ENCODE measurements at regions not wholly inside any gene's neighbourhood (a gene's known extent, or its start where the extent isn't known, plus 50 kb on each side); places are given as distances from the start of the nearest gene placed in this dataset.
A peak's percentile ranks its signal among the peaks of the same experiment; 100 is the strongest.

- H3K4me3 ChIP-seq (ENCODE audit: low read length in 3 of 3): no peak overlapping the region
Observed at GRCh38 chr2:145066856-145067548, 547.1 kb upstream of the ZEB2 start.

GRCh38 chr2:145066151-145066661 is 546.3 kb upstream of the ZEB2 start:
- Histone ChIP-seq H3K9me3 (ENCODE audit: control insufficient read depth in 3 of 3, low read length in 3 of 3) (peaks cover 0 to 2% (median 0%) of the 10 kb centered on the region in 3 donors), H3K27ac (ENCODE audit: low read depth, low read length) (peak overlapping the region; percentile 79), H3K27me3 (ENCODE audit: control insufficient read depth in 3 of 3, insufficient read depth in 3 of 3, low read length in 3 of 3) (no peaks in the 10 kb centered on the region), H3K4me1 (ENCODE audit: control insufficient read depth in 3 of 3, insufficient read depth in 3 of 3, low read length in 3 of 3) (no peaks in the 10 kb centered on the region), H3K4me3 (ENCODE audit: low read length in 3 of 3) (no peak overlapping the region), H3K36me3 (ENCODE audit: control insufficient read depth in 3 of 3, insufficient read depth in 3 of 3, low read length in 3 of 3) (no peaks in the 10 kb centered on the region), H3K9ac (ENCODE audit: low read depth in 1 of 3, low read length in 3 of 3) (peak overlapping the region in 2 of 3 donors; percentile 20 to 45)

More at GRCh38 chr2:145066856-145067548, 547.1 kb upstream of the ZEB2 start:
- H3K27me3 ChIP-seq (ENCODE audit: control insufficient read depth in 3 of 3, insufficient read depth in 3 of 3, low read length in 3 of 3): no peaks in the 10 kb centered on the region
- H3K27ac ChIP-seq (ENCODE audit: low read depth, low read length): peak overlapping the region; percentile 79
- H3K36me3 ChIP-seq (ENCODE audit: control insufficient read depth in 3 of 3, insufficient read depth in 3 of 3, low read length in 3 of 3): no peaks in the 10 kb centered on the region
- H3K4me1 ChIP-seq (ENCODE audit: control insufficient read depth in 3 of 3, insufficient read depth in 3 of 3, low read length in 3 of 3): no peaks in the 10 kb centered on the region
- peaks cover 0 to 2% (median 0%) of the 10 kb centered on the region in 3 donors for H3K9me3 ChIP-seq (ENCODE audit: control insufficient read depth in 3 of 3, low read length in 3 of 3)
- H3K9ac ChIP-seq (ENCODE audit: low read depth in 1 of 3, low read length in 3 of 3): peak overlapping the region in 2 of 3 donors; percentile 20 to 45

- Histone ChIP-seq H3K27ac (ENCODE audit: low read depth, low read length) (peak overlapping the region; percentile 79), H3K36me3 (ENCODE audit: control insufficient read depth in 3 of 3, insufficient read depth in 3 of 3, low read length in 3 of 3) (no peaks in the 10 kb centered on the region), H3K4me3 (ENCODE audit: low read length in 3 of 3) (no peak overlapping the region), H3K9me3 (ENCODE audit: control insufficient read depth in 3 of 3, low read length in 3 of 3) (peaks cover 0 to 2% (median 0%) of the 10 kb centered on the region in 3 donors), H3K9ac (ENCODE audit: low read depth in 1 of 3, low read length in 3 of 3) (no peak overlapping the region), H3K4me1 (ENCODE audit: control insufficient read depth in 3 of 3, insufficient read depth in 3 of 3, low read length in 3 of 3) (no peaks in the 10 kb centered on the region), H3K27me3 (ENCODE audit: control insufficient read depth in 3 of 3, insufficient read depth in 3 of 3, low read length in 3 of 3) (no peaks in the 10 kb centered on the region)
Observed at GRCh38 chr2:145065342-145065741, 545.4 kb upstream of the ZEB2 start.

GRCh38 chr2:145064511-145064910 is 544.6 kb upstream of the ZEB2 start:
- no peaks in the 10 kb centered on the region for H3K4me1 ChIP-seq (ENCODE audit: control insufficient read depth in 3 of 3, insufficient read depth in 3 of 3, low read length in 3 of 3)
- H3K4me3 ChIP-seq (ENCODE audit: low read length in 3 of 3): no peak overlapping the region
- H3K27ac ChIP-seq (ENCODE audit: low read depth, low read length): no peak overlapping the region
- H3K9ac ChIP-seq (ENCODE audit: low read depth in 1 of 3, low read length in 3 of 3): no peak overlapping the region
- peaks cover 0 to 2% (median 0%) of the 10 kb centered on the region in 3 donors for H3K9me3 ChIP-seq (ENCODE audit: control insufficient read depth in 3 of 3, low read length in 3 of 3)
- H3K36me3 ChIP-seq (ENCODE audit: control insufficient read depth in 3 of 3, insufficient read depth in 3 of 3, low read length in 3 of 3): no peaks in the 10 kb centered on the region
- no peaks in the 10 kb centered on the region for H3K27me3 ChIP-seq (ENCODE audit: control insufficient read depth in 3 of 3, insufficient read depth in 3 of 3, low read length in 3 of 3)

- H3K27me3 ChIP-seq (ENCODE audit: control insufficient read depth in 3 of 3, insufficient read depth in 3 of 3, low read length in 3 of 3): no peaks in the 10 kb centered on the region
- no peaks in the 10 kb centered on the region for H3K9me3 ChIP-seq (ENCODE audit: control insufficient read depth in 3 of 3, low read length in 3 of 3)
- H3K27ac ChIP-seq (ENCODE audit: low read depth, low read length): no peak overlapping the region
- no peak overlapping the region for H3K4me3 ChIP-seq (ENCODE audit: low read length in 3 of 3)
- H3K9ac ChIP-seq (ENCODE audit: low read depth in 1 of 3, low read length in 3 of 3): no peak overlapping the region
- no peaks in the 10 kb centered on the region for H3K4me1 ChIP-seq (ENCODE audit: control insufficient read depth in 3 of 3, insufficient read depth in 3 of 3, low read length in 3 of 3)
- H3K36me3 ChIP-seq (ENCODE audit: control insufficient read depth in 3 of 3, insufficient read depth in 3 of 3, low read length in 3 of 3): no peaks in the 10 kb centered on the region
Observed at GRCh38 chr2:145060876-145061275, 541.0 kb upstream of the ZEB2 start.

GRCh38 chr2:145059914-145060313 is 540.0 kb upstream of the ZEB2 start:
- Histone ChIP-seq H3K4me3 (ENCODE audit: low read length in 3 of 3) (no peak overlapping the region), H3K27me3 (ENCODE audit: control insufficient read depth in 3 of 3, insufficient read depth in 3 of 3, low read length in 3 of 3) (no peaks in the 10 kb centered on the region), H3K9ac (ENCODE audit: low read depth in 1 of 3, low read length in 3 of 3) (no peak overlapping the region)

GRCh38 chr2:145059343-145059742 is 539.4 kb upstream of the ZEB2 start:
- no peaks in the 10 kb centered on the region for H3K9me3 ChIP-seq (ENCODE audit: control insufficient read depth in 3 of 3, low read length in 3 of 3)
- H3K36me3 ChIP-seq (ENCODE audit: control insufficient read depth in 3 of 3, insufficient read depth in 3 of 3, low read length in 3 of 3): no peaks in the 10 kb centered on the region
- H3K9ac ChIP-seq (ENCODE audit: low read depth in 1 of 3, low read length in 3 of 3): no peak overlapping the region
- H3K4me1 ChIP-seq (ENCODE audit: control insufficient read depth in 3 of 3, insufficient read depth in 3 of 3, low read length in 3 of 3): no peaks in the 10 kb centered on the region
- no peak overlapping the region for H3K4me3 ChIP-seq (ENCODE audit: low read length in 3 of 3)
- no peaks in the 10 kb centered on the region for H3K27me3 ChIP-seq (ENCODE audit: control insufficient read depth in 3 of 3, insufficient read depth in 3 of 3, low read length in 3 of 3)
- H3K27ac ChIP-seq (ENCODE audit: low read depth, low read length): no peak overlapping the region

More at GRCh38 chr2:145059914-145060313, 540.0 kb upstream of the ZEB2 start:
- Histone ChIP-seq H3K9me3 (ENCODE audit: control insufficient read depth in 3 of 3, low read length in 3 of 3) (no peaks in the 10 kb centered on the region), H3K4me1 (ENCODE audit: control insufficient read depth in 3 of 3, insufficient read depth in 3 of 3, low read length in 3 of 3) (no peaks in the 10 kb centered on the region), H3K36me3 (ENCODE audit: control insufficient read depth in 3 of 3, insufficient read depth in 3 of 3, low read length in 3 of 3) (no peaks in the 10 kb centered on the region), H3K27ac (ENCODE audit: low read depth, low read length) (no peak overlapping the region)

- H3K27ac ChIP-seq (ENCODE audit: low read depth, low read length): no peak overlapping the region
- H3K4me1 ChIP-seq (ENCODE audit: control insufficient read depth in 3 of 3, insufficient read depth in 3 of 3, low read length in 3 of 3): no peaks in the 10 kb centered on the region
- no peak overlapping the region for H3K9ac ChIP-seq (ENCODE audit: low read depth in 1 of 3, low read length in 3 of 3)
- no peaks in the 10 kb centered on the region for H3K36me3 ChIP-seq (ENCODE audit: control insufficient read depth in 3 of 3, insufficient read depth in 3 of 3, low read length in 3 of 3)
- H3K4me3 ChIP-seq (ENCODE audit: low read length in 3 of 3): no peak overlapping the region
- H3K9me3 ChIP-seq (ENCODE audit: control insufficient read depth in 3 of 3, low read length in 3 of 3): no peaks in the 10 kb centered on the region
- no peaks in the 10 kb centered on the region for H3K27me3 ChIP-seq (ENCODE audit: control insufficient read depth in 3 of 3, insufficient read depth in 3 of 3, low read length in 3 of 3)
Observed at GRCh38 chr2:145058457-145058856, 538.5 kb upstream of the ZEB2 start.

GRCh38 chr2:145055651-145056050 is 535.7 kb upstream of the ZEB2 start:
- Histone ChIP-seq H3K27me3 (ENCODE audit: control insufficient read depth in 3 of 3, insufficient read depth in 3 of 3, low read length in 3 of 3) (no peaks in the 10 kb centered on the region), H3K9ac (ENCODE audit: low read depth in 1 of 3, low read length in 3 of 3) (no peak overlapping the region), H3K4me1 (ENCODE audit: control insufficient read depth in 3 of 3, insufficient read depth in 3 of 3, low read length in 3 of 3) (no peaks in the 10 kb centered on the region), H3K9me3 (ENCODE audit: control insufficient read depth in 3 of 3, low read length in 3 of 3) (no peaks in the 10 kb centered on the region), H3K4me3 (ENCODE audit: low read length in 3 of 3) (no peak overlapping the region), H3K36me3 (ENCODE audit: control insufficient read depth in 3 of 3, insufficient read depth in 3 of 3, low read length in 3 of 3) (no peaks in the 10 kb centered on the region), H3K27ac (ENCODE audit: low read depth, low read length) (no peak overlapping the region)

GRCh38 chr2:145050134-145050533 is 530.2 kb upstream of the ZEB2 start:
- H3K27me3 ChIP-seq (ENCODE audit: control insufficient read depth in 3 of 3, insufficient read depth in 3 of 3, low read length in 3 of 3): no peaks in the 10 kb centered on the region
- H3K27ac ChIP-seq (ENCODE audit: low read depth, low read length): no peak overlapping the region
- no peak overlapping the region for H3K9ac ChIP-seq (ENCODE audit: low read depth in 1 of 3, low read length in 3 of 3)
- H3K4me3 ChIP-seq (ENCODE audit: low read length in 3 of 3): no peak overlapping the region
- H3K4me1 ChIP-seq (ENCODE audit: control insufficient read depth in 3 of 3, insufficient read depth in 3 of 3, low read length in 3 of 3): no peaks in the 10 kb centered on the region
- no peaks in the 10 kb centered on the region for H3K36me3 ChIP-seq (ENCODE audit: control insufficient read depth in 3 of 3, insufficient read depth in 3 of 3, low read length in 3 of 3)
- no peaks in the 10 kb centered on the region for H3K9me3 ChIP-seq (ENCODE audit: control insufficient read depth in 3 of 3, low read length in 3 of 3)

Data from skeletal muscle tissue (tissue), 3 donors.